HCT116 (cell line): ENCODE measurements at regions not wholly inside any gene's neighbourhood (a gene's known extent, or its start where the extent isn't known, plus 50 kb on each side); places are given as distances from the start of the nearest gene placed in this dataset.
"Not testable (repeated sequence)": the region's sequence is repeated elsewhere in the genome, so short reads cannot be mapped to it uniquely, and the experiment has no call there.

Experiments
- ATAC-seq: fragments of 200-7000 bp; cut with Tn5 transposase; 2 replicates; pipeline ENCODE4 v1.9.1; 2020; ENCODE audit warnings: mild to moderate bottlenecking, moderate library complexity
- BruUV-seq: library from RNA; stranded (reverse); fragments of 400-500 nt; replicated peaks from 2 replicates; lab custom pipeline; 2021; lab: Mats Ljungman, UMichigan
- CTCF ChIA-PET: fragments of 300-600 bp; sonication (Branson Sonifier 250); formaldehyde crosslinking; loops from one replicate; lab custom pipeline; 2021; ENCODE audit warnings: antibody characterized with exemption; lab: Charles Lee
- POLR2A ChIA-PET: fragments of 300-600, 350-600 bp; sonication (Branson Sonifier 250); formaldehyde crosslinking; loops from one replicate; lab custom pipeline; 2021; ENCODE audit warnings: antibody characterized with exemption; lab: Charles Lee
- RAD21 ChIA-PET, 2 experiments: fragments of 300-600 bp; sonication (Branson Sonifier 250); formaldehyde crosslinking; loops; one replicate each; lab custom pipeline; 2023; ENCODE audit warnings: low total read pairs in 2 of 2; ENCODE audit not compliant: uncharacterized antibody in 2 of 2, unreplicated experiment in 2 of 2, low non-redundant PET in 1 of 2; lab: Charles Lee
- DNase-seq: peaks from one replicate; pipeline ENCODE4 v3.0.0-alpha.2; 2010; ENCODE audit warnings: low read depth, low spot score
- H2AFZ ChIP-seq: fragments of 200-600 bp; shearing (Covaris generic), sonication (generic); 2 replicates; pipeline ENCODE4 v1.6.1; 2017; ENCODE audit warnings: low read depth, mixed run types, mixed read lengths, antibody characterized with exemption, low read length; ENCODE audit not compliant: poor library complexity, severe bottlenecking
- H3K27ac ChIP-seq: 2 replicates; pipeline ENCODE4 v1.5.1; 2012; ENCODE audit warnings: low read depth, low read length
- H3K27me3 ChIP-seq: fragments of 200-600 bp; sonication (generic); 2 replicates; pipeline ENCODE4 v1.6.1; 2016; ENCODE audit warnings: mixed run types, low read length, mixed read lengths; ENCODE audit not compliant: insufficient read depth
- H3K36me3 ChIP-seq, 2 experiments: fragments of 200-500 bp in 1 of 2; fragments of 200-600 bp in 1 of 2; sonication (Bioruptor generic) in 1 of 2; sonication (generic) in 1 of 2; 2 replicates each; pipeline versions ENCODE4 v1.5.1 to v1.6.1; 2014 to 2016; ENCODE audit warnings: low read length in 2 of 2, inconsistent platforms in 1 of 2, mixed read lengths in 1 of 2, mixed run types in 1 of 2; ENCODE audit not compliant: insufficient read depth in 2 of 2, control insufficient read depth in 1 of 2
- H3K4me1 ChIP-seq, 2 experiments: fragments of 200-600 bp in 1 of 2; sonication (generic) in 1 of 2; 2 replicates each; pipeline versions ENCODE4 v1.5.1 to v1.6.1; 2012 to 2017; ENCODE audit warnings: low read length in 2 of 2, inconsistent platforms in 1 of 2, mild to moderate bottlenecking in 1 of 2, mixed read lengths in 1 of 2, mixed run types in 1 of 2, moderate library complexity in 1 of 2; ENCODE audit not compliant: insufficient read depth in 2 of 2, control insufficient read depth in 1 of 2
- H3K4me2 ChIP-seq: fragments of 200-600 bp; sonication (generic); 2 replicates; pipeline ENCODE4 v1.6.1; 2017; ENCODE audit warnings: mixed run types, low read length, mixed read lengths
- H3K4me3 ChIP-seq, 2 experiments: fragments of 200-600 bp in 1 of 2; sonication (generic) in 1 of 2; replicated peaks in 1 of 2; 2 replicates each; pipeline ENCODE4 v1.5.1; 2011 to 2016; ENCODE audit warnings: low read length in 2 of 2, control low read depth in 1 of 2, low read depth in 1 of 2, mild to moderate bottlenecking in 1 of 2, mixed read lengths in 1 of 2, mixed run types in 1 of 2
- H3K79me2 ChIP-seq: fragments of 200-600 bp; sonication (generic); 2 replicates; pipeline ENCODE4 v1.6.1; 2017; ENCODE audit warnings: mild to moderate bottlenecking, mixed run types, low read length, moderate library complexity, mixed read lengths; ENCODE audit not compliant: insufficient read depth
- H3K9ac ChIP-seq: fragments of 200-600 bp; sonication (generic); 2 replicates; pipeline ENCODE4 v1.6.1; 2016; ENCODE audit warnings: low read length, mixed read lengths
- H3K9me2 ChIP-seq: fragments of 200-600 bp; sonication (generic), shearing (Covaris generic); 2 replicates; pipeline ENCODE4 v1.6.1; 2017; ENCODE audit warnings: mixed run types, mild to moderate bottlenecking, moderate library complexity; ENCODE audit not compliant: insufficient read depth
- H3K9me3 ChIP-seq, 2 experiments: fragments of 200-500 bp in 1 of 2; fragments of 200-600 bp in 1 of 2; sonication (Bioruptor generic) in 1 of 2; sonication (generic) in 1 of 2; 2 replicates each; pipeline ENCODE4 v1.6.1; 2014 to 2017; ENCODE audit warnings: low read length in 2 of 2, mixed read lengths in 2 of 2, inconsistent platforms in 1 of 2, low read depth in 1 of 2, mild to moderate bottlenecking in 1 of 2, mixed run types in 1 of 2, moderate library complexity in 1 of 2; ENCODE audit not compliant: control insufficient read depth in 1 of 2, insufficient read depth in 1 of 2
- H4K20me1 ChIP-seq: fragments of 200-600 bp; sonication (generic), shearing (Covaris generic); 2 replicates; pipeline ENCODE4 v1.6.1; 2017; ENCODE audit warnings: mixed run types, mild to moderate bottlenecking, moderate library complexity; ENCODE audit not compliant: insufficient read depth
- EZH2phosphoT487 ChIP-seq: fragments of 200-600 bp; IDR thresholded peaks from 2 replicates; pipeline ENCODE4 v1.6.1; 2018; ENCODE audit warnings: antibody characterized with exemption, borderline replicate concordance
- RAD21 ChIP-seq: IDR thresholded peaks from 2 replicates; pipeline ENCODE4 v1.6.1; 2012; ENCODE audit warnings: low read depth, mild to moderate bottlenecking
- intact Hi-C: fragments of 100-400 bp; cut with micrococcal nuclease; formaldehyde crosslinking; loops from 2 replicates; pipeline ENCODE4 v1.10.0; 2022

- no peaks in the 10 kb centered on the region for H3K79me2 ChIP-seq
- peaks cover 4 to 7% of the 10 kb centered on the region in 2 experiments; a peak in 3 of 4 replicates for H3K4me1 ChIP-seq
- H3K9me2 ChIP-seq = no peaks in the 10 kb centered on the region
- 0 out of 2 replicates have a peak, but pooled peaks have one; percentile 5 for TF ChIP-seq RAD21
- TF ChIP-seq EZH2phosphoT487 = no peak
- no TSS peak for BruUV-seq
- intact Hi-C loops = no loop called here
- H3K9ac ChIP-seq = no peak overlapping the region
- ATAC-seq = no peak
- ChIA-PET POLR2A (no interaction called here), RAD21 (no interaction called here), CTCF (no interaction called here)
- no peaks in the 10 kb centered on the region for H3K36me3 ChIP-seq
- H2AFZ ChIP-seq = no peak overlapping the region
- no peak overlapping the region for H3K4me2 ChIP-seq
- H3K27ac ChIP-seq = no peak overlapping the region
- H4K20me1 ChIP-seq = no peaks in the 10 kb centered on the region
- no peaks in the 10 kb centered on the region for H3K27me3 ChIP-seq
- no peak overlapping the region for H3K4me3 ChIP-seq
- no peaks in the 10 kb centered on the region for H3K9me3 ChIP-seq
- no peak for DNase-seq
These were observed 251.1 kb upstream of the RAB4A start for GRCh38 chr1:229019663-229020271.

GRCh38 chr1:229021034-229021433 lies 249.9 kb upstream of the RAB4A start:
- H3K4me3 ChIP-seq, H3K27ac ChIP-seq, H3K36me3 ChIP-seq, H3K4me2 ChIP-seq, H2AFZ ChIP-seq, BruUV-seq, RAD21 ChIA-PET, H4K20me1 ChIP-seq, intact Hi-C loops, CTCF ChIA-PET, H3K27me3 ChIP-seq, H3K79me2 ChIP-seq, H3K9ac ChIP-seq, ATAC-seq, H3K9me3 ChIP-seq, H3K9me2 ChIP-seq, DNase-seq, POLR2A ChIA-PET: not testable (repeated sequence)
- peaks cover 6 to 12% of the 10 kb centered on the region in 2 experiments; a peak in 3 of 4 replicates for H3K4me1 ChIP-seq
